H1 (cell line): ENCODE measurements at regions not wholly inside any gene's neighbourhood (a gene's known extent, or its start where the extent isn't known, plus 50 kb on each side); places are given as distances from the start of the nearest gene placed in this dataset.

Source experiments
- RBBP5 ChIP-seq: IDR thresholded peaks from 2 replicates; pipeline ENCODE4 v1.7.1; 2012; ENCODE audit warnings: low read depth, mild to moderate bottlenecking, inconsistent platforms, low read length, moderate library complexity, borderline replicate concordance
- SIN3A ChIP-seq, 2 experiments: IDR thresholded peaks in 1 of 2; conservative IDR thresholded peaks in 1 of 2; 2 replicates each; pipeline ENCODE4 v1.6.1; 2011 to 2012; ENCODE audit warnings: low read length in 2 of 2, improper control_type of control experiment in 1 of 2, low read depth in 1 of 2, mild to moderate bottlenecking in 1 of 2
- SP4 ChIP-seq: IDR thresholded peaks from 2 replicates; pipeline ENCODE4 v1.6.1; 2012; ENCODE audit warnings: low read length, inconsistent platforms

GRCh38 chr7:156121434-156121833 is 309.2 kb upstream of the SHH start (continued):
- no peak for TF ChIP-seq SIN3A (conservative IDR thresholded peaks at IDR 0.05 in 1 of 2, IDR thresholded peaks at IDR 0.05 in 1 of 2; ENCODE audit: low read depth in 1 of 2, low read length in 2 of 2)
- no peak for TF ChIP-seq SP4
- no peak for TF ChIP-seq RBBP5
